PFSK-1 (cell line): ENCODE measurements at regions not wholly inside any gene's neighbourhood (a gene's known extent, or its start where the extent isn't known, plus 50 kb on each side); places are given as distances from the start of the nearest gene placed in this dataset.

ENCODE experiments used
- FOXP2 ChIP-seq: optimal IDR thresholded peaks from 2 replicates; pipeline ENCODE3; 2011; ENCODE audit warnings: borderline replicate concordance, control low read depth, inconsistent platforms; ENCODE audit not compliant: insufficient read depth; ENCODE audit errors: extremely low read length, extremely low read depth
- POLR2AphosphoS5 ChIP-seq: IDR thresholded peaks from 2 replicates; pipeline ENCODE4 v1.6.1; 2012; ENCODE audit warnings: low read depth, mild to moderate bottlenecking, control low read depth, low read length, moderate library complexity
- SIN3A ChIP-seq: IDR thresholded peaks from 2 replicates; pipeline ENCODE4 v1.6.1; 2012; ENCODE audit warnings: mild to moderate bottlenecking, low read length, moderate library complexity, borderline replicate concordance; ENCODE audit not compliant: insufficient read depth
- TAF1 ChIP-seq: IDR thresholded peaks from 2 replicates; pipeline ENCODE4 v1.6.1; 2012; ENCODE audit warnings: low read length, control low read depth, borderline replicate concordance; ENCODE audit not compliant: insufficient read depth
- TF ChIP-seq, protein P1 (sequence below), 2 experiments: IDR thresholded peaks; 2 replicates each; pipeline versions ENCODE4 v1.6.1 to v1.8.0; 2011 to 2012; ENCODE audit warnings: low read depth in 2 of 2, low read length in 2 of 2, control low read depth in 1 of 2, inconsistent platforms in 1 of 2, mild to moderate bottlenecking in 1 of 2, moderate library complexity in 1 of 2; ENCODE audit not compliant: insufficient read depth in 1 of 2

DNA sequence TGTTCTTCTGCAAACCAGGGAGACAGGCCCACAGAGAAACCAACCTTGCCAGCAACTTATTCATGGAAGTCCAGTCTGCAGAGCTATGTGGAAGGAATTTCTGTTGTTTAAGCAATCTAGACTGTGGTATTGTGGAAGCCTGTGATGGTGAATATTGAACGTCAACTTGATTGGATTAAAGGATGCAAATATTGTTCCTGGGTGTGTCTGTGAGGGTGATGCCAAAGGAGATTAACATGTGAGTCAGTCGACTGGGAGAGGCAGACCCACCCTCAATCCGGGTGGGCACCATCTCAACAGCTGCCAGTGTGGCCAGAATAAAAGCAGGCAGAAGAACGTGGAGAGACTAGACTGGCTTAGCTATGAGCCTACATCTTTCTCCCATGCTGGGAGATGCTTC, 606.0 kb downstream of the EFNB2 start:
- TF ChIP-seq SIN3A = no peak
- no peak for TF ChIP-seq FOXP2
- TF ChIP-seq, protein P1, sequence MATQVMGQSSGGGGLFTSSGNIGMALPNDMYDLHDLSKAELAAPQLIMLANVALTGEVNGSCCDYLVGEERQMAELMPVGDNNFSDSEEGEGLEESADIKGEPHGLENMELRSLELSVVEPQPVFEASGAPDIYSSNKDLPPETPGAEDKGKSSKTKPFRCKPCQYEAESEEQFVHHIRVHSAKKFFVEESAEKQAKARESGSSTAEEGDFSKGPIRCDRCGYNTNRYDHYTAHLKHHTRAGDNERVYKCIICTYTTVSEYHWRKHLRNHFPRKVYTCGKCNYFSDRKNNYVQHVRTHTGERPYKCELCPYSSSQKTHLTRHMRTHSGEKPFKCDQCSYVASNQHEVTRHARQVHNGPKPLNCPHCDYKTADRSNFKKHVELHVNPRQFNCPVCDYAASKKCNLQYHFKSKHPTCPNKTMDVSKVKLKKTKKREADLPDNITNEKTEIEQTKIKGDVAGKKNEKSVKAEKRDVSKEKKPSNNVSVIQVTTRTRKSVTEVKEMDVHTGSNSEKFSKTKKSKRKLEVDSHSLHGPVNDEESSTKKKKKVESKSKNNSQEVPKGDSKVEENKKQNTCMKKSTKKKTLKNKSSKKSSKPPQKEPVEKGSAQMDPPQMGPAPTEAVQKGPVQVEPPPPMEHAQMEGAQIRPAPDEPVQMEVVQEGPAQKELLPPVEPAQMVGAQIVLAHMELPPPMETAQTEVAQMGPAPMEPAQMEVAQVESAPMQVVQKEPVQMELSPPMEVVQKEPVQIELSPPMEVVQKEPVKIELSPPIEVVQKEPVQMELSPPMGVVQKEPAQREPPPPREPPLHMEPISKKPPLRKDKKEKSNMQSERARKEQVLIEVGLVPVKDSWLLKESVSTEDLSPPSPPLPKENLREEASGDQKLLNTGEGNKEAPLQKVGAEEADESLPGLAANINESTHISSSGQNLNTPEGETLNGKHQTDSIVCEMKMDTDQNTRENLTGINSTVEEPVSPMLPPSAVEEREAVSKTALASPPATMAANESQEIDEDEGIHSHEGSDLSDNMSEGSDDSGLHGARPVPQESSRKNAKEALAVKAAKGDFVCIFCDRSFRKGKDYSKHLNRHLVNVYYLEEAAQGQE (IDR thresholded peaks at IDR 0.05; ENCODE audit: insufficient read depth in 1 of 2, low read depth in 2 of 2, low read length in 2 of 2) = no peak
- TF ChIP-seq TAF1 = no peak
- no peak for TF ChIP-seq POLR2AphosphoS5

DNA sequence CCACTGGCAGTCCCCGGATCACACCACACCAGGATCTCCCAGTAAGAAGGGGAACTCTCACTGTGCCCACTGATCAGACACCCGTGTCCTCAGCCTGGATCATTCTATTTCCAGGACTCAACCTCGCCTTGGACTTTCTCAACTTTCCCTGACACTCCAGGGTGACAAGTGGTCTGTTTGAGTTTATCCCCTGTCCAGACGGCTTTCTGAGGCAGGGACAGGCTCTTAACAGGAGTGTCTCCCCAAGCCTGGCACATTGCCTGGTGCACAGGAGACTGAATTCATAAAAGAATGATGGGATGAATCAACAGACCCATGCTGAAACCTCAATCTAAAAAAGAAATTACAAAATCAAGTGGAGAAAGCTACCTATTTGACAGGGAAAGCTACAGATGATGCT, 606.6 kb downstream of the EFNB2 start:
- TF ChIP-seq TAF1 (no peak), SIN3A (no peak)

DNA sequence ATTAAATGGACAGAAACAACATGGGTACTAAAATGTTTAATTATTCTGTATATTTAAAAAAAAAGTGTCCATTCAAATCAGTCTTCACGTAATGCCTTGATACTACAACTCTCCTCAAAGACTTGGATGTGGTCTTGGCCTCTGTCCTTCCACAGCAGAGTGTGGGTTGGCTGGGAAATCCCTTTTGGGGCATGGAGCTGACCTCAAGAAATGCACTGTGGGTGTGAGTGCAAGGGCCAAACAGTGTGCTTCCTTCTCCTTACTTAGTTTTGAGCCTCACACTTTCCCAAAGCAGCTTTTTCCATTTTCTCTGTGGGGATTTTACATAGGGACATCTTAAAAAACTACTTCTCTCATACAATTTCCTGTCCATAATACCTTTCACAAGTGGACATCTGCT, 607.4 kb downstream of the EFNB2 start:
- TF ChIP-seq TAF1 (no peak), SIN3A (no peak), POLR2AphosphoS5 (no peak), FOXP2 (no peak)
- TF ChIP-seq, protein P1 (IDR thresholded peaks at IDR 0.05; ENCODE audit: insufficient read depth in 1 of 2, low read depth in 2 of 2, low read length in 2 of 2) = no peak

DNA sequence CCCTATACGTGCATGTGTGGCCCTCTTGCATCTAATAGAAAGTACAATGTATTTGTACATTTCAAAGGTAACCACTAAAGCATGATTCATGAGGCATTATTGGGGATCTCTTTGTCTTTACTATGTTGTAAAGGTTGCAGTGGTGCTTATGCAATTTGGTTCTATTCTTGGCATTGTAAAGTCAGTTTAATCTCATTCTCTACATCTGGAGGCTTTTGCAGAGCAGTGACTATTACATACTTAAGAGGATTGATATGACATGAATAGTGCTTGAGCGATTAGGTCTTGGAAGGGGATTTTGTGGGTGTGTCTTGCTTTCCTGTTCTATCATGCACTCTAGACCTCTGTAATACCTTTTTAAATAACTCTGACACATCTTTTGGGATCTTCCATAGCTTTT, 610.0 kb downstream of the EFNB2 start:
- TF ChIP-seq SIN3A (no peak), POLR2AphosphoS5 (no peak)
- TF ChIP-seq, protein P1 (IDR thresholded peaks at IDR 0.05; ENCODE audit: insufficient read depth in 1 of 2, low read depth in 2 of 2, low read length in 2 of 2) = no peak

DNA sequence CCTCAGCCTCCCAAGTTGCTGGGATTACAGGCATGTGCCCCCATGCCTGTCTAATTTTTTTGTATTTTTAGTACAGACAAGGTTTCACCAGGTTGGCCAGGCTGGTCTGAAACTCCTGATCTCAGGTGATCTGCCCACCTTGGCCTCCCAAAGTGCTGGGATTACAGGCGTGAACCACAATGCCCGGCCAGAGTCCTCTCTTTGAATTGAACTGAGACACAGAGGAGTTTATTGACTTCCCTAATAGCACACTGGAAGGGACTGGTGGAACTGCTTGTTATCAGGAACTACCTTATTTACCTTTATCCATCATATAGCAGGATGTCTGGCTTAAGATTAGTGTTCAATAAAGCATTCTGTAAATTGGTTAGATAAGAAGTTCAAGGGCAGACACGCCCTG, 613.8 kb downstream of the EFNB2 start:
- no peak for TF ChIP-seq TAF1
- TF ChIP-seq POLR2AphosphoS5 = no peak
- no peak for TF ChIP-seq SIN3A
- no peak for TF ChIP-seq FOXP2
- TF ChIP-seq, protein P1 (IDR thresholded peaks at IDR 0.05; ENCODE audit: insufficient read depth in 1 of 2, low read depth in 2 of 2, low read length in 2 of 2) = no peak

DNA sequence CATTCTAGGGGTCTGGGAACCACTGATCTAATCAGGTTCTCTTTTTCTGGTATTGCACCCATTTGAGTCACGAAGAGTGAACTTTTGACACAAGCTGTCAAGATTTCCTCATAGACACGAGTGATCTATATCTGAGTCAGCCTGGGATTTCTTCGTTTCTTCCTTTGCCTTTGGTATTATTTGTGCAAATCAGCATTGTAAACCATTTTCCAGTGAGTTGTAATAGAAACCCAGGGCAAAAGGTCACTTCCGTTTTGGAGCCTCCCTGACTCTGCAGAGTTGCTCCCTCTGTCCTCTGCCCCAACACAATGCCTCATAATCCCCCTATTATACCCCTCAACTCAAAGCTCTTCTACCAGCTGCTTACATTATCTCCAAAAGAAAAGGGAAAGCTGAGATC, 615.1 kb downstream of the EFNB2 start:
- TF ChIP-seq TAF1 (no peak), FOXP2 (no peak), POLR2AphosphoS5 (no peak), SIN3A (no peak)
- TF ChIP-seq, protein P1 (IDR thresholded peaks at IDR 0.05; ENCODE audit: insufficient read depth in 1 of 2, low read depth in 2 of 2, low read length in 2 of 2) = no peak
